Uterus (tissue), 2 donors: ENCODE measurements at regions not wholly inside any gene's neighbourhood (a gene's known extent, or its start where the extent isn't known, plus 50 kb on each side); places are given as distances from the start of the nearest gene placed in this dataset.

Experiments
- POLR2A ChIP-seq, 2 donors: fragments of 450-650 bp; IDR thresholded peaks; one replicate each; pipeline ENCODE4 v1.6.1; 2016; ENCODE audit warnings: antibody characterized with exemption in 2 of 2, mild to moderate bottlenecking in 1 of 2, moderate library complexity in 1 of 2
- TF ChIP-seq, protein P1 (sequence below), 4 experiments: fragments of 200-600 bp in 2 of 4; fragments of 450-650 bp in 2 of 4; sonication (generic) in 2 of 4; IDR thresholded peaks; one replicate each; pipeline ENCODE4 v1.5.1; 2016 to 2019; ENCODE audit warnings: antibody characterized with exemption in 4 of 4, mild to moderate bottlenecking in 2 of 4, moderate library complexity in 1 of 4

GRCh38 chr6:163789199-163789810 lies 374.8 kb downstream of the QKI start:
- TF ChIP-seq, protein P1, sequence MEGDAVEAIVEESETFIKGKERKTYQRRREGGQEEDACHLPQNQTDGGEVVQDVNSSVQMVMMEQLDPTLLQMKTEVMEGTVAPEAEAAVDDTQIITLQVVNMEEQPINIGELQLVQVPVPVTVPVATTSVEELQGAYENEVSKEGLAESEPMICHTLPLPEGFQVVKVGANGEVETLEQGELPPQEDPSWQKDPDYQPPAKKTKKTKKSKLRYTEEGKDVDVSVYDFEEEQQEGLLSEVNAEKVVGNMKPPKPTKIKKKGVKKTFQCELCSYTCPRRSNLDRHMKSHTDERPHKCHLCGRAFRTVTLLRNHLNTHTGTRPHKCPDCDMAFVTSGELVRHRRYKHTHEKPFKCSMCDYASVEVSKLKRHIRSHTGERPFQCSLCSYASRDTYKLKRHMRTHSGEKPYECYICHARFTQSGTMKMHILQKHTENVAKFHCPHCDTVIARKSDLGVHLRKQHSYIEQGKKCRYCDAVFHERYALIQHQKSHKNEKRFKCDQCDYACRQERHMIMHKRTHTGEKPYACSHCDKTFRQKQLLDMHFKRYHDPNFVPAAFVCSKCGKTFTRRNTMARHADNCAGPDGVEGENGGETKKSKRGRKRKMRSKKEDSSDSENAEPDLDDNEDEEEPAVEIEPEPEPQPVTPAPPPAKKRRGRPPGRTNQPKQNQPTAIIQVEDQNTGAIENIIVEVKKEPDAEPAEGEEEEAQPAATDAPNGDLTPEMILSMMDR (IDR thresholded peaks at IDR 0.05), result no peak
- TF ChIP-seq POLR2A (IDR thresholded peaks at IDR 0.05), result no peak
